SK-N-DZ (cell line): ENCODE measurements at regions not wholly inside any gene's neighbourhood (a gene's known extent, or its start where the extent isn't known, plus 50 kb on each side); places are given as distances from the start of the nearest gene placed in this dataset.
"Not testable (repeated sequence)": the region's sequence is repeated elsewhere in the genome, so short reads cannot be mapped to it uniquely, and the experiment has no call there.

ENCODE experiments used
- DNase-seq: peaks from one replicate; pipeline ENCODE4 v3.0.0-alpha.2; 2015; ENCODE audit warnings: low spot score

DNA sequence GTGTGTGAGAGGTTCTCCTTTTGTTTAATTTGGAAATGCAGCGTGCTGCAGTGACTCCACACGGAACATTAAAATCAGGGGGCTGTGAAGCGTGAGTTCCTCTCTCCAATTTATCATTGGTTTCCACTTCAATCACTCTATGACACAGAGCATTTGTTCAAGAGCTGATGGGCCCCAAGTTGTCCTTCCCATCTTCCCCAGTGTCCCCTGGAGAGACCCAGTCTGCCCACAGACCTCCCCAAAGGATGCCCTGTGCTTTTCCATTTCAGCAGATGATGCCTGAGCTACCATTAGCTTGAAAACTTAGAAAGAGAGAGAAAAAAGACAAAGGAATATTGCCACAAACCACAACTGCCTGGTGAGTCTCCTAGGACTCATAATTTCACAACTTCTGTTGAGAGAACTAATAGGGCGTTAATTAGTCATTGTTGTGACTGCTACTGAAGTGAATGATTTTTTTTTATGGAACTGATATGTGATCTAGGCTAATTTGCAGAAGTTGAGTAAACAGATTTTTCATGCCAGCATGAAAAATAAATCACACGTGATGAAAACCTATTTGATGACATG, 772.7 kb downstream of the SEMA5A start:
- no peak for DNase-seq

DNA sequence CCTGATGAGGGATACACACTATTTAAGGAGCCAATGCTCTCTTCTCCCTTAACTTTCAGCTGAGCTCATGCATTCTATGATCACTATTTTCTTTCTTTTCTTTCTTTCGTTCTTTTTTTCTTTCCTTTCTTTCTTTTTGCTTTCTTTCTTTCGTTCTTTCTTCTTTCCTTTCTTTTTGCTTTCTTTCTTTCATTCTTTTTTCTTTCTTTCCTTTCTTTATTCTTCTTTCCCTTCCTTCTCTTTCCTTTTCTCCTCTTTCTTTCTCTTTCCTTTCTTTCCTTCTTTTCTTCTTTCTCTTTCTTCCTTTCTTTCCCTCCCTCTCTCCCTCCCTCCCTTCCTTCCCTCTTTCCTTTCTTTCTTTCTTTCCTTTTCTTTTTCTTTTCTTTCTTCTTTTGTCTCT, 761.2 kb downstream of the SEMA5A start:
- no peak for DNase-seq

DNA sequence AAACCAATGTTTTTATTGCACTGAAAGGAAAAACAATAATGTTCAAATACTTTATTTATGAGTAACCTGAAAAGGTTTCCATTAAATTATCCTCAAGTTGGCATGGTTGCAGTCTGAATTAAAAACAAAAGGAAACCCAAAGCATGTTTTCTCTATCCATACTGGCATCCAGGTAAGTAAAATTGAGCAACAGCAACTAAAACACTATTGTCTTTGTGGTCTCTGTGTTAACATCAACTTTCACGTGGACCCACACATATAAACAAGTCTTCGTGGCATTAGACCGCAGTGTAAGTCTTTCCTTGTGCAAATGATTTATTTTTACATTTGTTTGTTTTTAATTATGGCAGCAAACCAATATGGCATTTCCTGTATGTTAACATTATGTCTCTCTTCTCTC, 757.6 kb downstream of the SEMA5A start:
- DNase-seq = no peak

DNA sequence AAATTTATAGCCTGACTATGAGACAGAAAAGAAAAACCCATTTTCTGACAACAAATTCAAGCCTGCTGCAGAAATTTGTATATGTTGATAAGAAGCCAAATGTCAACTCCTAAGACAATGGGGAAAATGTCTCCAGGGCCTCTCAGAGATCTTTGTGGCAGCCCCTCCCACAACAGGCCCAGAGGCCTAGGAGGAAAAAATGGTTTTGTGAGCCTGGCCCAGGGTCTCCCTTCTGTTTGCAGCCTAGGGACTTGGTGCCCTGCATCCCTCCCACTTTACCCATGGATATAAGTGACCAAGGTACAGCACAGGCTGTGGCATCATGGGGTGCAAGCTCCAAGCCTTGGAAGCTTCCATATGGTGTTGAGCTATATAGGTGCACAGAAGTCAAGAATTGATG, 740.2 kb downstream of the SEMA5A start:
- DNase-seq = no peak

DNA sequence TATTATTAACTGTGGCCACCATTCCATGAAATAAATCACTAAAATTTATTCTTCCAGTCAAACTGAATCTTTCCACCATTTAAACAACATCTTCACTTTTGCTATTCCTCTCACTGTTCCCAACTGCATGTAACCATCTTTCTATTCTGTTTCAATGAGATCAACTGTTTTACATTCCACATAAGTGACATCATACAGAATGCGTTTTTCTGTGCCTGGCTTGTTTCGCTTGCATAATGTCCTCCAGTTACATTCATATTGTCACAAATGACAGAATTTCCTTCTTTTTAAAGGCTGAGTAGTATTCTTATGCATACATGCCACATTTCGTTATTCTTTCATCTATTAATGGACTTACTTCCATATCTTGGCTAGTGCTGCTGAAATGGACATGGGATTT, 738.2 kb downstream of the SEMA5A start:
- DNase-seq = no peak

DNA sequence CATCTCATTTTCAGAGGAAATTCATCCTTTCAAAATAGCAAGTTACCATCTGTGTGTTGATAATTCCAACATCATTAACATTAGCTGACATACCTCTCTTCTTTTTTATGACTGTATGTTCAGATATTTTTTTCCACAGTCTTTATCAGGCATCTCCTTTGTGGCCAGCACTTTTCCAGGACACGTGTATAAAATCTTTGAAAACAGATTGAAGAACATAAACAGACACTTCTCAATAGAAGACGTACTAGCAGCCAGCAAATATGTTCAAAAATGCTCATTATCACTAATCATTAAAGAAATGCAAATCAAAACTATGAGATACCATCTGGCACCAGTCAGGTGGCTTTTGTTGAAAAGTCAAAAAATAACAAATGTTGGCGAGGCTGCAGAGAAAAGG, 734.3 kb downstream of the SEMA5A start:
- no peak for DNase-seq

DNA sequence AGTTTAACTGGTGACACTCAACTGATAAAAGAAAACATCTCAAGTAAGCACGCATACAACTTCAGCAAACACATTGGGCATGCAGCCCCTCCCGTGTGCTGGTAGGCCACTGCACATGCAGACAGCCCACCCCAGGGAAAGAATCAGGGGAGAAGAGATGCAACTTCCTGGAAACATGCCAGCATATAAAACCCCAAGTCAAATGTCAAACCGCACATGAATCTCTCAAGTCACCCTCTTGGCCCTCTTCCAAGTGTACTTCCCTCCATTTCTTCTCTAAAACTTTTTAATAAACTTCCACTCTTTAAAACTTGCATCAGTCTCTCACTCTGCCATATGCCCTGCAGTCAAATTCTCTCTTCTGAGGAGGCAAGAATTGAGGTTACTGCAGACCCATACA, 732.7 kb downstream of the SEMA5A start:
- no peak for DNase-seq

DNA sequence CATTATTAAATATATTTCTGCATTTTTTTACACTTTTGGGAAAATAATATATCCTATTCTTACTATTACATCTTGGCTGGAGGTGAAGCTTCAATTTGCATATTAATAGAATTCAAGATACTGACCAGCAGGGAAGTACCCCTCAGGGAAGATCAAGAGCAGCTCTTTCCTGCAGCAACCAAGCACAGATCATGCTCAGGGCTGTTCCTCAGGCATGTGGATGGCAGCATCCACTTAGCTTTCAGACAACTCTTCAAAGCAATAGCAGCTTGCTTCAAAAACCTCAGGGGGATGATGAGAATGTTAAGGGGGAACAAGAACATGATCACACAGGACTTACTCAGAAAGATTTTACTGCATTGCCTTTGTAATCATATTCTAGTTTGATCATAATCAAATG, 731.8 kb downstream of the SEMA5A start:
- no peak for DNase-seq

DNA sequence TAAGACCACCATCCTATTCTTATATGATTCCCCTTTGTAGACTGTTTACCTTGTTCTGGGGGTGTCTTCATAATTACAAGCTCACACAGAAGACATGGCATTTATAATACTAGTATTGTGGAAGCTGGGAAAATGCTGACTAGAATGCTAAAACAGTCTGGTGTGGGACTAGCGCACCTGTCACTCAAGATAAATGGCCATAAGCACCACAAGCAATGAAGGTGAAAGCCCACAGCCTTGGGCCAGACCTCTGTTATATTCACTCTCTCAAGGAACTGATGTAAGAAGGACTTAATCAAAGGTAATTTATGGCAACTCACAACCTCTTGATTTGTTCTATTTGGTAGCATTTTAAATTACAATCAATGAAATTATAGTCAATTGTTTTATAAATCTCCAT, 721.5 kb downstream of the SEMA5A start:
- DNase-seq = no peak

DNA sequence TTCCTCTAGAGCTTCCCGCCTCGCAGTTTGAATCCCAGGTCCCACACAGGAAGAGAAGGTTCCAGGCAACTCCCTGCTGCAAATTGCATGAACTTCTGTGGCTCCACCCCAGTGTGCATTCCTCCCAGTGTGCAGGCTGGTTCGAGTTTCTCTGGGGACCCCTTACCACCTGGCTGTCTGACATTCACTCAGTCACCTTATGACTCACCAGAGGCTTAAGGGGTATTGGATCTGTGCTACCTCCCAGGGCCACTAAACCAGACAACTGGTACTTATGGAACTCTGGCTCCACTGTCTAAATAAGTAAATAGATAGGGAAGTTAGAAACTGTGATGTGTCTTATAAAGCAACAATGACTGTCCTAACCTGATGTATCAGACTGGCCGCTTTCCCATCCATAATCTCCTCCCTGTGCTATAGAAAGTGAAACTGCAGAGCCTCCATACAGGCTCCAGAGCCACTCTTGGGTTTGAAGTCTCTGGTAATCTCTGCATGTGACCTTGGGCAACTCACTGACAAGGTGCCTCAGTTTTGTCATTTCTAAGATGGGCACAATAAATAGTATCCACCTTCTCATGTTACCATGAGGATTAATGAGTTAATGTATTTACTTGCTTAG, 720.6 kb downstream of the SEMA5A start:
- DNase-seq = no peak

DNA sequence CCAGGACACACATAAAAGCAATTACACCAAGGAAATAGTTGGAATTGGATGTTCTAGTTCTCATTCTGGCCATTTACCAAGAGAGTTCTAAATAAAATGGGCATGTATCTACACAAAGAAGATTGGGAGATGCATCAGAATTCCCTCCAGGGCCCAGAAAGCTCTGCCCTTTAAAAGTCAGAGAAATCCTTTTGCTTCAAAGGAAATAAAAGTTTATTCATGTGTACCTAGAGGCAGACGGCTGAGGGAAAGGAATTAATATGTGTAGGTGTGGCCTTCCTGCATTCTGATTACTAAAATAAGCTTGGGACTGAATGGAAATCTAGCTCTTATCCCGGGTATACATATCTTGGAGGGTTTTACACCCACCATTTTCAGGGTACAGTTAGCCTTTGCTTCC, 719.4 kb downstream of the SEMA5A start:
- DNase-seq = no peak

DNA sequence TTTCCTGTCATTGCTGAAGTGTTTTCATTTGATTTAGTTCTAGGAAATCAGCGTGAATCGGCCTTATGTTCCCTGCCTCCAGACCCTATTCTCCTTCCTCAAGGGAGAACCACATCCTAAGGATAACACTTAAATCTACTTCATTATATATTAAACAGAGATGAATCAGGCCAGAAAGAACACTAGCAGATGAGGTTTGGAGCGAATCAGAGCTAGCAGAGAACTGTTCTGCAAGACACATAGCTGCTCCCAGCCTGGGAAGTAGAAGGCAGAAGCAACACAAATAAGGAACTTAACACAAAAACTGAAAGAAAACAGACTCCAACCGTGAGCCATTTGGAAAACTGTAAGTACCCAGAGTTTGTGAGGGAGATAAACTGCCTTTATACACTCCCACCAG, 718.2 kb downstream of the SEMA5A start:
- DNase-seq = no peak

DNA sequence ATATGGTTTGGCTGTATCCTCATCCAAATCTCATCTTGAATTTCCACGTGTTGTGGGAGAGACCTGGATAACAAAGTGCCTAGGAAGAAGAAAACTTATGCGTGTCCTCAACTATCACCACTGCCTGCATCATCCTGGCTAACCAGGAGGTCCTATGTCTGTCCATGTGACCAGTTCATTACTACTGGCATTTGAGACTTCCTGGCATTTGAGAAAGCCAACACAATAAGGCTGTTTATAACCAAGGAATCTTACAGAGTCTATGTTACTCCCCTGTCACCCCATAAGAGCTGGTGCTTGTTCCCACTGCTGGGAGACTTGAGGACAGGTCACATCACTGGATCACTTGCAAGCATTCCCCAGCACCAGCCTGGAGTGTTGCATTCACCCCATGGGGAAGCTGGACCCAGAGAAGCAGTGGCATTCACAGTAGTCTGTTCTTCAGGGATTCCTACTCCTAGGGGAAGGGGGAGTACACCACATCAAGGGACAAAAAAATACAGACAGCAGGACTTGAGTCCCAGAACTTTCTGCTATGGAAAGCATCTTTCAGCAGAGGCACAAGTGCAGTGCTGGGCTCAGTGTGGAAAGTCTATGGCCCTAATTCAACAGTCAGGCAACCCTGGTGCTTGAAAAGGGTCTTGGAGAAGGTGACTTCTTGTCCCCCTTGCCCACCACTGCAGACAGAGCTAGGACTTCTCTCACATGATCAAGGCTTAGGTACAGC, 717.1 kb downstream of the SEMA5A start:
- no peak for DNase-seq

DNA sequence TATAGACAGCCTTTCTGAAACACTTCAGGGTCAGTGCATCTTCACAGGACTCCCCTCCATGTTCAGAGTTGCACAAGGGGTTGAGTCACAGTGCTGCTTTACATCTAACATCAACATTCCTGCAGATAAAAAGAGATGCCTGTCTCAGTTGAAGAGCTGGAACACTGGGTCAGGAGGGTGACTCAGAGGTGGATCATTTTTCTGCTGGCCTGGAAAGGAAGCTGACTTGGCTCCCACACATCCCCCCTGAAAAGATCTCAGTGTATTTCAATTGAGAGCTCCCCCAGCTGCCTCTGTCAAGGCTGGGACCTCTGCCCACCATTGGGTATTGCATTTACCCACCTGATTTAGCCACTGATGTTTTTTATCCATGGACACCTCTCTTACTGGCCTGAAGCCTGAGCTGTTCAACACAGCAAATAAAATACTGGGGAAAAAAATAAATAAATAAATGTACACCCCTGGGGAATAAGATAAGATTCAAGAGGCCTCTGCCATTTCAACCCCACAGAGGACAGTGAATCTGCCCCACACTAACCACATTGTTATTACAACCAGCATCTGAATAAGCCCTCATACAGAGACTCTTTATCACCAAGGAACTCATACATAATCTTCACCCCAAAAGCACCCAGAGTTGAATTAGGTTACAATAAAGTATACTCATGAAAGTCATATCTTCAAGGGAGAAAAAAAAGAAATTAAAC, 716.4 kb downstream of the SEMA5A start:
- DNase-seq = no peak

DNA sequence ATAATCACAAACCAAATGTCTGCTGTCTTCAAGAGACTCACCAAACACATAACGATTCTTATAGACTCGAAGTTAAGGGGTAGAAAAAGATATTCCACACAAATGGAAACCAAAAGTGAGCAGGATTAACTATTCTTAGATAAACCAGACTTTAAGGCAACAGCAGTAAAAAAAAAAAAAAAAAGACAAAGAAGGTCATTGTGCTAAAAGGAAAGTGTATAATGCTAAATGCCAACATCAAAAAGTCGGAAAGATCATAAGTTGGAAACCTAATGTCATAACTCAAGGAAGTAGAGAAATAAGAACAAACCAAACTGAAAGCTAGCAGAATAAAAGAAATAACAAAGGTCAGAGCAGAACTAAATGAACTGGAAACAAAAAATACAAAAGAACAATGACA, 714.6 kb downstream of the SEMA5A start:
- DNase-seq = no peak

DNA sequence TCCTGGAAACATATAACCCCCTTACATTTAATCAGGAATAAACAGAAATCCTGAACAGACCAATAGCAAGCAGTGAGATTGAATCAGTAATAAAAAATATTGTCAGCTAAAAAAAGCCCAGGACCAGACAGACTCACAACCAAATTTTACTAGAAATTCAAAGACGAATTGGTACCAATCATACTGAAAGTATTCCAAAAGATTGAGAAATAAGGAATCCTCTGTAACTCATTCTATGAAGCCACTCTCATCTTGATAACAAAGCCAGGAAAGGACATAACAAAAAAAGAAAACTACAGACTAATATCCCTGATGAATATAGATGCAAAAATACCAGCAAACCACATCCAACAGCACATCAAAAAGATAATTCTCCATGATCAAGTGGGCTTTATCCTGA, 714.0 kb downstream of the SEMA5A start:
- no peak for DNase-seq

DNA sequence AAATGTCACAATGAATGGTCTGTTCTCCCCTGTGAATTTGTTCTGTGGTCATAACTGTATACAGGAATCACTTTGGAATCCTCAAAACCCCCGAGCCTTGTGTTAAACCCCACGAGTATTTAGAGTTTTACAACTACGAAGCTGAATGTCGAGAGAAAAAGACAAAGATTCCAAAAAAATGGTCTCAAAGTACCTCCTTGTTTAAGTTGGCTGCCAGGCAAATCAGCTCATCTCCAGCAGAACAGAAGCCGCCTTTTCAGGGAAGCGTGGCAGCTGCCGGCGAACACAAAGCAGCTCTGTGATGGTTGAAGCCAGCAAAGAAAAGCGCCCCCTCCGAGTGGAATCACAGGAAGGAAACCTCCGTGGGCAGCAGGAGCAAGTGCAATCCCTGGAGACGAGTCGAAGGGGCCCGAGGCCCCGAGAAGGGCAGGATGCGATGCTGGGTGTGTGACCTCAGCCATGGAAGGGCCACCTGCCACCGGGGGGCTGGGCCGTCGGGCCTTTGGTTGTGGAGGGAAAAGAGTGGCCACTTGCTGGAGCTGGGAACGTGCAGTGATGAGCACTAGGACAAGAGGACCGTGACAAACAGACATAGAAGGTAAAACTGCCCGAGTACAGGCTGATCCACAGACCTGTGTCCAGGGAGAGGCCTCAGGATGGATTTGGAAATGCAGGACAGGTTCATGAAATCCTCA, 706.4 kb downstream of the SEMA5A start:
- DNase-seq = no peak

DNA sequence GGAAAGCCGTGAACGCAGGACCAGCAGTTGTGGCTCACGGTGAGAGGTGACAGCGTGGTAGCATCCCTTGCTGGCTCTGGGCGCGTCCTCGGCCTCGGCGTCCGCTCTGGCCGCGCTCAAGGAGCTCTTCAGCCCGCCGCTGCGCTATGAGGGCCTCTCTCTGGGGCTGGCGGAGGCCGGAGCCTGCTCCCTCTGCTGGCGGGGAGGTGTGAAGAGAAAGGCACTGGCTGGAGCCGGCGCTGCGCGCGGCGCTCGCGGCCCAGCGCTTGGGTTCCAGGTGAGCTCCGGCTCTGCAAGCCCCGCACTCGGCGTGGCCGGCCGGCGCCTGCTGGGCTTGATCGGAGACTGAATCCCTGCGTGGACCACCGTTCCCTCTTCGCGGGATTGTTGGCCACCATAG, 705.6 kb downstream of the SEMA5A start:
- DNase-seq = no peak

DNA sequence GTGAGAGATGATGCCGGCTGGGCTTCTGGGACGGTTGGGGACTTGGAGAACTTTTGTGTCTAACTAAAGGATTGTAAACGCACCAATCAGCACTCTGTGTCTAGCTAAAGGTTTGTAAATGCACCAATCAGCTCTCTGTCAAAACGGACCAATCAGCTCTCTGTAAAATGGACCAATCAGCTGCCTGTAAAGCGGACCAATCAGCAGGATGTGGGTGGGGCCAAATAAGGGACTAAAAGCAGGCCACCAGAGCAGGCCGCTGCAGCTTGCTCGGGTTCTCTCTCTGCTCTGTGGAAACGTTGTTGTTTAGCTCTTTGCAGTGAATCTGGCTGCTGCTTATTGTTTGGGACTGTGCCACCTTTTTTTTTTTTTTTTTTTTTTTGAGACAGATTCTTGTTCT, 705.1 kb downstream of the SEMA5A start:
- not testable (repeated sequence) for DNase-seq

DNA sequence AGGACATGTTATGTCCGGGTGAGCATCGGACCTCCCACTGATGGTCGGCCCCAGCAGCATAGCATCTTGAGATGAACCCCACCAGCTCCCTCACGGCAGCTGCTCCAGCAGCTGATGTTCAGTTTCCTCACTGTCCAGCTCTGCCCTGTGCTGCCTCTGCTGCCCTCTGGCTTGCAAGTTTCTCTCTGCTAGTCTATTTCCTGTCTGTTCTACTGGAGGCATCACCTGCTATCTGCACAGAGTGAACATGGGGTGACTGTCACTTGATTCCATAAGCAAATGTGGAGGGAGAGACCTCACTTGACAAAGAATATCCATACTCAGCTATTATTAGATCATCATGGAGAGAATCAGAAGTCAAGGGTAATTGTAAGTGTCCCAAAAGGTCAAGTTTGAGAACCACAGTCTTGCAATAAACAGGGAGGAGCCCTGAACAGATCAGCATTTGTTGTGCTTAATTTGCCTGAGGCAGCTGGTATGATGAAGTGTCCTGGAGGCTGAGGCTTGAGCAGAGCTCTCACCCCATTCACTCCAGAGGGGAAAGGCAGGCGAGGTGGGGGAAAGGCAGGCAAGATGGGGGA, 702.8 kb downstream of the SEMA5A start:
- DNase-seq = no peak

DNA sequence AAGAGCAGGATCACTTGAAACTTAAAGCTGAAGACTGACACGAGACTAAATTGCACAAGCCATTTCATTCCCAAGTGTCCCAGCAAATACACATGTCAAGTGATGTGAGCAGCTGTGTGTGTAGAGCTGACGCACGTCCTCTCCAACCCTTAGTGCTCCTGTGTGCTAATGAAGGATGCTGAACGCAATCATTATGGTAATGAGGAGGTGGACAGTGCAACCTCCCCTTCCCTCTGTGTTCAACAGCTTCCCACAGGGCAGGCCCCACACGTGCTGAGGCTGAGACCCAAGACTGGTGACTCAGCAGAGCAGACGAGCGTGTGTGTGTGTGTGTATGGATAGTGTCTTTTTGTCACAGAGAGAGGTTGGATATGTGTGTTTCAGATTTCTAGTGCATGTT, 702.1 kb downstream of the SEMA5A start:
- DNase-seq = no peak

DNA sequence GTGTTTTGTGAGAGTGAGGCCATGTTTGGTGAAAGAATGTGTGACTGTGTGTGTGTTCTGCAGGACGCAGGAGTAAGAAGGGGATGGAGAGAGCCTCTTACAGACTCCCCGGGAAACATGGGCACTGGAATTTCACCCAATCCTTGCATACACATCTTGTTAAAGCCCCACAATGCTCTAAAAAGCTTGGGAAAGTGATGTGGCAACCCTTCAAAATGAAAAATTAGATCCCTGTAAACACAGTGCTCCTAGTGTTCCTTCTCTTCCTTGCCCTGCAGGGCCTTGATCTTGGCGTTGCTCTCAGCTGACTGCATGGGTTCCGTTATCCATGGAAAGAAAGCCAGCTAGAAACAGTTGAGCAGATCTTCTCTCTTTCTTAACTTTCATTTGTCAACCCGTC, 701.7 kb downstream of the SEMA5A start:
- DNase-seq = no peak
